Lung (tissue), 11 donors: ENCODE measurements at regions not wholly inside any gene's neighbourhood (a gene's known extent, or its start where the extent isn't known, plus 50 kb on each side); places are given as distances from the start of the nearest gene placed in this dataset.

Experiments used
- ATAC-seq: fragments of 200-7000 bp; cut with Tn5 transposase; one replicate; pipeline ENCODE4 v1.9.1; 2020; ENCODE audit warnings: moderate number of reproducible peaks; ENCODE audit not compliant: insufficient read depth, low FRiP score
- DNase-seq, 3 donors: peaks; one replicate each; pipeline ENCODE4 v3.0.0-alpha.2; 2013 to 2017
- H3K27ac ChIP-seq, 2 donors: one replicate each; pipeline ENCODE4 v1.5.1; 2013; ENCODE audit warnings: mild to moderate bottlenecking in 2 of 2, moderate library complexity in 2 of 2, control low read depth in 1 of 2, inconsistent platforms in 1 of 2, low read depth in 1 of 2, low read length in 1 of 2
- H3K27me3 ChIP-seq, 3 donors: one replicate each; pipeline ENCODE4 v1.5.1; 2013; ENCODE audit warnings: low read length in 2 of 3; ENCODE audit not compliant: control insufficient read depth in 3 of 3, insufficient read depth in 3 of 3
- H3K36me3 ChIP-seq, 4 donors: one replicate each; pipeline ENCODE4 v1.5.1; 2013; ENCODE audit warnings: low read length in 4 of 4, mild to moderate bottlenecking in 1 of 4, moderate library complexity in 1 of 4; ENCODE audit not compliant: control insufficient read depth in 4 of 4, insufficient read depth in 4 of 4
- H3K4me1 ChIP-seq, 5 donors: one replicate each; pipeline ENCODE4 v1.5.1; 2013; ENCODE audit warnings: low read length in 5 of 5, mild to moderate bottlenecking in 2 of 5, moderate library complexity in 1 of 5; ENCODE audit not compliant: control insufficient read depth in 5 of 5, insufficient read depth in 5 of 5
- H3K4me3 ChIP-seq: one replicate; pipeline ENCODE4 v1.5.1; 2013; ENCODE audit warnings: mild to moderate bottlenecking, control low read depth, moderate library complexity
- H3K9ac ChIP-seq, 2 donors: one replicate each; pipeline ENCODE4 v1.5.1; 2013; ENCODE audit warnings: low read length in 2 of 2, control low read depth in 1 of 2; ENCODE audit not compliant: insufficient read depth in 1 of 2
- H3K9me3 ChIP-seq, 4 donors: one replicate each; pipeline ENCODE4 v1.5.1; 2013; ENCODE audit warnings: low read length in 3 of 4, mild to moderate bottlenecking in 1 of 4, moderate library complexity in 1 of 4; ENCODE audit not compliant: control insufficient read depth in 4 of 4, insufficient read depth in 3 of 4
- WGBS, 2 donors: extraction: QIAGEN DNeasy Blood & Tissue Kit; methylation state at CpG; one replicate each; pipeline ENCODE4 v1.1.7; 2013; 5-methylcytosine and 5-hydroxymethylcytosine counted together
- TF ChIP-seq, protein P1 (sequence below): IDR thresholded peaks from 2 replicates; pipeline ENCODE4 v1.5.1; 2012; ENCODE audit warnings: mild to moderate bottlenecking; ENCODE audit errors: control extremely low read depth, extremely low read depth
- donor health status: control.
- donor health status: control.
- donor health status: Bipolar disorder and iron deficiency.
- donor health status: healthy.
- donor health status: DM: yes; HTN: yes; CAD: no.

DNA sequence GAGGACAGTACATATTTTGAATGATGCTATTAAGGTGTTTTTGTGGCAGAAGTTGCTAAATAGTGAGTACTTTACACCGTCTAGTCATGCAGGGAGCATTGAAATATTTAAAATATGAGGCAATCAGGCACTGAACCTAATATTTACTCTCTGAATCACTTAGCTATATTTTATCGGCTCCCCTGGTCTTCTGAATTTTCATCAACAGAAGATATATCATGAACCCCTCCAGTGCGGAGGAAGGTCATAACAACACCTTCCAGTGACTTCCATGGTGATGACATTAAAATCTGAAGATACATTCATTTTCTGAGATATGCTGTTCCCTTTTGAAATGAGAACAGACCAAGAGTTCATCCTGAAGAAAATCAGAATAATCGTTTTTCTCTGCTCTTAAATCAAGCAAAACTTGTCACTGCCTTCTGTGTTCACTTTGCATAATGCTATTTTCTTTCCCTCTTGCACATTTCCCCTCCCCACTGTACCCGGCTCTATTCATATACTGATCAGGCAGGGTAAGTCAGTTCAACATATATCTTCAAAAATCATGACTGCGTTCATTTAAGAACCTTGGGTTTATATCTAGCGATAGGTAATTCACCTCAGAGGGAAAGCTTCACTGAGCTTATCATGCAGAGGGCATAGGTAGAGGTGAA, 729.9 kb upstream of the GYPC start:
- WGBS, 2 donors = 66 to 79% methylated on average over 7 of the region's 7 CpGs
- Histone ChIP-seq H3K36me3 (no peaks in the 10 kb centered on the region), H3K27ac (no peak overlapping the region), H3K9me3 (no peaks in the 10 kb centered on the region), H3K9ac (no peak overlapping the region), H3K27me3 (no peaks in the 10 kb centered on the region), H3K4me3 (no peak overlapping the region), H3K4me1 (no peaks in the 10 kb centered on the region)
- TF ChIP-seq, protein P1, sequence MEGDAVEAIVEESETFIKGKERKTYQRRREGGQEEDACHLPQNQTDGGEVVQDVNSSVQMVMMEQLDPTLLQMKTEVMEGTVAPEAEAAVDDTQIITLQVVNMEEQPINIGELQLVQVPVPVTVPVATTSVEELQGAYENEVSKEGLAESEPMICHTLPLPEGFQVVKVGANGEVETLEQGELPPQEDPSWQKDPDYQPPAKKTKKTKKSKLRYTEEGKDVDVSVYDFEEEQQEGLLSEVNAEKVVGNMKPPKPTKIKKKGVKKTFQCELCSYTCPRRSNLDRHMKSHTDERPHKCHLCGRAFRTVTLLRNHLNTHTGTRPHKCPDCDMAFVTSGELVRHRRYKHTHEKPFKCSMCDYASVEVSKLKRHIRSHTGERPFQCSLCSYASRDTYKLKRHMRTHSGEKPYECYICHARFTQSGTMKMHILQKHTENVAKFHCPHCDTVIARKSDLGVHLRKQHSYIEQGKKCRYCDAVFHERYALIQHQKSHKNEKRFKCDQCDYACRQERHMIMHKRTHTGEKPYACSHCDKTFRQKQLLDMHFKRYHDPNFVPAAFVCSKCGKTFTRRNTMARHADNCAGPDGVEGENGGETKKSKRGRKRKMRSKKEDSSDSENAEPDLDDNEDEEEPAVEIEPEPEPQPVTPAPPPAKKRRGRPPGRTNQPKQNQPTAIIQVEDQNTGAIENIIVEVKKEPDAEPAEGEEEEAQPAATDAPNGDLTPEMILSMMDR = no peak
- DNase-seq (no peak), ATAC-seq (no peak)

DNA sequence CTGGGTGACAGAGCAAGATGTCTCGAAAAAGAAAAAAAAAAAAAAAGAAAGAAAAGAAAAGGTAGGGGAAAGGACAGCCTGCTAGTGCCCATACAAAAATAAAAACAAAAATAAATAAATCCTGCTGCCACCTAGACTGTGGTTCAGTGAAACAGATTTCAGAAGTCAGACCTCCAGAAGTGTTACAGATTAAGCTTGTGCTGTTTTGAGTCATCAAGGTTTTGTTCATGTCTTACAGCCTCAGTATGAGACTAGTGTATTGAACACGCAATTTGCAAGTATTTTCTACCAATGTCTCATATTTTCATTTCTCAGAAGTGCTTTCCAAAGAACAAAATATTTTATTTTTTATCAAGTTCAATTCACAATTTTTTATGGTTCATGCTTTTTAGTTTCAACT, 720.4 kb upstream of the GYPC start:
- DNase-seq (no peak), ATAC-seq (no peak)
- TF ChIP-seq, protein P1 = no peak
- no peaks in the 10 kb centered on the region for H3K36me3 ChIP-seq
- no peak overlapping the region for H3K27ac ChIP-seq
- H3K27me3 ChIP-seq = no peaks in the 10 kb centered on the region
- H3K9me3 ChIP-seq = no peaks in the 10 kb centered on the region
- no peak overlapping the region for H3K9ac ChIP-seq
- H3K4me1 ChIP-seq = no peaks in the 10 kb centered on the region
- WGBS, 2 donors = 89 to 90% methylated on average over 2 of the region's 2 CpGs
- no peak overlapping the region for H3K4me3 ChIP-seq

DNA sequence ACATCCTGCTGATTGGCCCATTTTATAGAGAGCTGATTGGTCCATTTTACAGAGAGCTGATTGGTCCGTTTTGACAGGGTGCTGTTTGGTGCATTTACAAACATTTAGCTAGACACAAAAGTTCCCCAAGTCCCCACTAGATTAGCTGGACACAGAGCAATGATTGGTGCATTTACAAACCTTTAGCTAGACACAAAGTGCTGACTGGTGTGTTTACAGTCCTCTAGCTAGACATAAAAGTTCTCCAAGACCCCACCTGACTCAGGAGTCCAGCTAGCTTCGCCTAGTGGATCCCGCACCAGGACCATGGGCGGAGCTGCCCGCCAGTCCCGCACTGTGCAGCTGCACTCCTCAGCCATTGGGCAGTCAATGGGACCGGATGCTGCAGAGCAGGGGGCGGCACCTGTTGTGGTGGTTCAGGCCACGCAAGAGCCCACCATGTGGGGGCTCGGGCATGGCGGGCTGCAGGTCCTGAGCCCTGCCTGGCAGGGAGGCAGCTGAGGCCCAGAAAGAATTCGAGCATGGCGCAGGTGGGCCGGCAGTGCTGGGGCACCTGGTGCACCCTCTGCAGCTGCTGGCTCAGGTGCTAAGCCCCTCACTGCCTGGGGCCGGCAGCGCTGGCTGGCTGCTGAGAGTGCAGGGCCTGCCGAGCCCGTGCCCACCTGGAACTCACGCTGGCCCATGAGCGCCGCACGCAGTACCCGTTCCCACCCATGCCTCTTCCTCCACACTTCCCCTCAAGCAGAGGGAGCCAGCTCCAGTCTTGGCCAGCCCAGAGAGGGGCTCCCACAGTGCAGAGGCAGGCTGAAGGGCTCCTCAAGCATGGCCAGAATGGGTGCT, 713.2 kb upstream of the GYPC start:
- no peaks in the 10 kb centered on the region for H3K27me3 ChIP-seq
- TF ChIP-seq, protein P1 = no peak
- peaks cover 0 to 17% (median 0%) of the 10 kb centered on the region in 4 donors for H3K9me3 ChIP-seq
- no peak overlapping the region for H3K9ac ChIP-seq
- H3K36me3 ChIP-seq = no peaks in the 10 kb centered on the region
- ATAC-seq (no peak), DNase-seq (no peak)
- no peak overlapping the region for H3K4me3 ChIP-seq
- no peaks in the 10 kb centered on the region for H3K4me1 ChIP-seq
- H3K27ac ChIP-seq = no peak overlapping the region
- 89 to 93% methylated on average over 22 to 23 of the region's 23 CpGs for WGBS, 2 donors
